ENCODE measurements at regions not wholly inside any gene's neighbourhood (a gene's known extent, or its start where the extent isn't known, plus 50 kb on each side); places are given as distances from the start of the nearest gene placed in this dataset.
"Not testable (repeated sequence)": the region's sequence is repeated elsewhere in the genome, so short reads cannot be mapped to it uniquely, and the experiment has no call there.

GRCh38 chr20:5696011-5696559 lies 54.1 kb upstream of the SHLD1 start:
- no peak for DNase-seq

GRCh38 chr20:5691918-5692618 lies 58.1 kb upstream of the SHLD1 start:
- peak; percentile 60 for DNase-seq

DNA sequence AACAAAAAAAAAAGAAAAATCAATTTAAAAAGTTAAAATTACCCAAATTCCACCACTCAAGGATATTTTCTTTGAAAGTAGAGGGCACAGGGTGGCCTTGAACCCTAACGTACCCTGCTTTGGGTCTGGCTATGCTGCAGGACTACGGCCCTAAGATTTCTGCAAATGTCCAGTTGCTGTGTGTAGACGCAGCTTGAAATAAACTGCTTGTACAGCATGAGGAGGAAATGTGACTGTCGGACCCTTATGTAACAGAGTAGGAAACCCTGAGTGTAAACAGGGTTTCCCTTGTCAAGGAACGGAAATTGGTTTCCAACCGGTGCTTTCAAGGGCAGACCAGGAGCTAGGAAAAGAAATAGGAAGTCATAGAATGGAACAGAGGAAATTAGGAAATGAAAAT lies 60.7 kb upstream of the SHLD1 start:
- no peak for DNase-seq

- DNase-seq: no peak
These were observed 61.7 kb upstream of the SHLD1 start for GRCh38 chr20:5688431-5688972.

DNA sequence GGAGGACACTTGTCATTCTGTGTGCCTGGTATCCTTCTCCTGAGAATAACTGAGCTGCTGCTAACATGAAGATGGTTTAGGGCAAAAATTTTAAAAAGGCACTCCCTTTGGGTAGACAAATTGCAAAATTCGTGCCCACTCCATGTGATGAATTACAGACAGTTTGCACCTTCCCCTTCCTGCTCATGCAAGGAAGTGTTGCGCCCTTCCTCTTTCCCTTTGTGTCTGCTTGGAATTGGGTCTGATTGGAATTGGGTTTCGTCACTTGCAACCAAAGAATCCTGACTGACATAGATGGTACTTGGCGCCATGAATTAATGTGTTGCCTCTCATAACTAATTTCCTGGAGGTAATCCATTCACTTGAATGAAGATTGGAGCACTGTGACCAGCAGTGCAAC lies 62.3 kb upstream of the SHLD1 start:
- DNase-seq: no peak

DNA sequence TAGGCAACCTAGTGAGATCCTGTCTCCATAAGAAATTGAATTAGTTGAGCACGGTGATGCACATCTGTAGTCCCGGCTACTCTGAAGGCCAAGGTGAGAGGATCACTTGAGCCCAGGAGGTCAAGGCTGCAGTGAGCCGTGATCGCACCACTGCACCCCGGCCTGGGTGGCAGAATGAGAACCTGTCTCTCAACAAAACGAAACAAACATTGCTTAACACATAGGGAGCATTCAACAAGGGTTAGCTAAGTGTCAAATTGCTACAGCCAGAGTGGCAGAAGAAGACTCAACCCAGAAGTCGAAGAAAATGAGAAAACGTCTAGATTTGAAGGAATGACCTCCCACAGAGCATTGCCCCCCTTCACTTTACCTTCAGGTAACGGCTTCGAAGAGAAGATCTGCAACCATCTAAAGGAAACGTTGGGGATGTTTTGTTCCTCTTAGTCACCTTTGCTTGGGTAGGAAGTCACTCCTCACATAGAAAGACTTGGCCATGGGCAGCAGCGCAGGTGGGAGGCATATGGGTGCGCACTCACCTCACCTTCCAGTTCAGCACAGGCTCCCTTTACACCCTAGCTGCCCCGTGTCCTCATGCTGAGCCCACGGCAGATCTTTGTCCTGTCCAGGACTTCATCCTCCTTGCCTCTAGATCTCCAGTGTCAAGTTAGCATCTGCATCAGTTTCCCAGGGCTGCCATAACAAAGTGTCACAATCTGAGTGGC lies 63.7 kb upstream of the SHLD1 start:
- DNase-seq: no peak

GRCh38 chr20:5682556-5682955 lies 67.6 kb upstream of the SHLD1 start:
- not testable (repeated sequence) for DNase-seq

DNA sequence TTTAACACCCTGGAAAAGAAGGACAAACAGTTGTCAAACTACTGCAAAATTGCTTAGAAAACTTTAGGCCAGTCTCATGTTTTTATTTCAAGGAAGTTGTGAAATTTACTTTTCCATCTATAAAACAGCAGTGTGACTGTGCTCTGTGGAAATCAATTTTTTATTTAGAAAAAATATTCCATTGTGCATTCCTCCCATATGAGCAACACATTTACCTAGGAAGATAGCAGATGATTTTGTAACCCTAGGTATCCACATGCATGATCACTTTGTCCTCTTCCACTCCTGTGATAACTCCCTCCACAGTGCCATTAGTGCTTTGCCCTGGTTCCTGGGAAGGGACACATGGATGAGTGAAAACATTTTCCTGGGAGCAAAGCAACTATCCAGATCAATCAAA lies 69.4 kb upstream of the GPCPD1 start:
- no peak for DNase-seq

- no peak for DNase-seq
These were observed 68.0 kb upstream of the GPCPD1 start for GRCh38 chr20:5678777-5679176.

DNA sequence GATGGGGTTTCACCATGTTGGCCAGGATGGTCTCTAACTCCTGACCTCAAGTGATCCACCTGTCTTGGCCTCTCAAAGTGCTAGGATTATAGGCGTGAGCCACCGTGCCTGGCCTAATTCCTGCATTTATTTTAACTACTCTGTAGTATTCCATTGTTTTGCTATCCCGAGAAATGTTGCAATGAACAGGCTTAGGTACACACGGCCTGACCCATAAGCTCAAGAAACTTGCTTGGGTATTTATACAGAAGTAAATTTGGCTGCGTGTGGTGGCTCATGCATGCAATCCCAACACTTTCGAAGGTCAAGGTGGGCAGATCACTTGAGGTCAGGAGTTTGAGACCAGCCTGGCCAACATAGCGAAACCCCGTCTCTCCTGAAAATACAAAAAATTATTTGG lies 67.1 kb upstream of the GPCPD1 start:
- DNase-seq: not testable (repeated sequence)

GRCh38 chr20:5677389-5677788 lies 66.6 kb upstream of the GPCPD1 start:
- no peak for DNase-seq

- DNase-seq: no peak
These were observed 64.6 kb upstream of the GPCPD1 start for GRCh38 chr20:5675103-5676091.

GRCh38 chr20:5674176-5674660 lies 63.4 kb upstream of the GPCPD1 start:
- DNase-seq: no peak

DNA sequence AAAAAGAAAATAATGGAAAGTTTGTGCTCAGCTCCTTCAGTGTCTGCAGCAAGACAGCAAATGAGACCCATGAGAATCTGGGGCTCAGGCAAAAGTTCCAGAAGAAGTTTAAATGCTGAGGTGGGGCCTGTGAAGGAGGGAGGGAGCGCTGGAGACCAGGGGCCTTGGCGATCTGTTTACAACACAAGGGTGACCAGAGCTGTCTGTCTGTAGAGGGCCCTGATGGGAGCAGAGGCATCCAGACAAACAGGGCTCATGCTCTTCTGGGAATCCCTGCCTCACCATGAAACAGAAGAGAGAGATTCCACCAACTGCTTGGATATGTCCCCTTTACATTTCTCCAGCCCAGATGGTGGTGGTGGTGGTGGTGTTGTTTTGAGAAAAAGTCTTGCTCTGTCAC lies 60.1 kb upstream of the GPCPD1 start:
- DNase-seq: no peak

DNA sequence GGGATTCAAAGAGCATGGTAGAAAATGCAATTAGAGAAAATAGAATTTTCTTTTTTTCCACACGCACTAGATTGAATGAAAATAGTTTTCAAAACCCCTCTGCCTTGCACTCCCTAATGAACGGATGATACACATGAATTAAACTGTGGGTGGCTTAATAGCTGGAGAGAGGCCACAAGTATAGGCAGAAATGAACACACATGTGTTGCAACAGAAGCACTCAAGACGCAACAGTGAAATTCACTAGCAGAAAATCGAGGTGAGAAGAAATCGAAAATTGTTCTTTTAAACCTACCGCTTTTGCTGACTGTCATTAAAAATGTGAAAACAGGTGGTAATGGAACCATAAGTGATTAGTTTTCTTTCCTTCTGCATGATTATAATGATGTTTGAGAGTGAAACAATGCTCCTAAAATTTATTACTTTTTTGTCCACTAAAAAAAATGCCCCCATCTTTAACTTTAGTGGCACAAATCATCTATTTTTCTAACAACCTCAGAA lies 59.3 kb upstream of the GPCPD1 start:
- DNase-seq: no peak

GRCh38 chr20:5668529-5668868 lies 57.7 kb upstream of the GPCPD1 start:
- DNase-seq: no peak

DNA sequence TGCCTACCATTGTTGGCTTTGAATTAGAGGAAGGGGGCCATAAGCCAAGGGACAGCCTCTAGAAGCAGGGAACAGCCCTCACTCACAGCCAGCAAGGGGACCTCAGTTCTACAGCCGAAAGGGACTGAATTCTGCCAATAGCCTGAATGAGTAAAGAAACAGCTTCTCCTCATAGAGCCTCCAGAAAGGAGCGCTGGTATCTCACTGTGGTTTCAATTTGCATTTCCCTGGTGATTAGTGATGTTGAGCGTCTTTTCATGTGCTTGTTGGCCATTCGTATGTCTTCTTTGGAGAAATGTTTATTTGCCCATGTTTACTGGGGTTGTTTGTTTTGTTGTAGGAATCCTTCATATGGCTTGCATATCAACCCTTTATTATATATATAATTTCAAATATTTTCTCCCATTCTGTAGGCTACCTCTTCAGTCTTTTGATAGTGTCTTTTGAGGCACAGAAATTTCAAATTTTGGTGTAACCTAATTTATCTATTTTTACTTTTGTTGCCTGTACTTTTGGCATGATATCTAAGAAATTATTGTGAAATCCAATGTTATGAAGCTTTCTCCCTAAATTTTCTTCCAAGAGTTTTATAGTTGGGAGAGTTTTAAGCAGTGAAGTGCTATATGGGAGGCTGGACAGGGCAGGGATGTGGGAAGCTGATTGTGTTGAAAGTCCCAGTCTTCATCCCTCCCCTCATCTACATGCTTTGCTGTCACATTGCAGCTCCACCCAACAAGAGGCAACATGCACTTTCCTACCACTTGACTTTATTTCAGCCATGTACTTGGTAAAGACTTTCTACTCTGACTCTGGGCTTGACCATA lies 57.1 kb upstream of the GPCPD1 start:
- no peak for DNase-seq

DNA sequence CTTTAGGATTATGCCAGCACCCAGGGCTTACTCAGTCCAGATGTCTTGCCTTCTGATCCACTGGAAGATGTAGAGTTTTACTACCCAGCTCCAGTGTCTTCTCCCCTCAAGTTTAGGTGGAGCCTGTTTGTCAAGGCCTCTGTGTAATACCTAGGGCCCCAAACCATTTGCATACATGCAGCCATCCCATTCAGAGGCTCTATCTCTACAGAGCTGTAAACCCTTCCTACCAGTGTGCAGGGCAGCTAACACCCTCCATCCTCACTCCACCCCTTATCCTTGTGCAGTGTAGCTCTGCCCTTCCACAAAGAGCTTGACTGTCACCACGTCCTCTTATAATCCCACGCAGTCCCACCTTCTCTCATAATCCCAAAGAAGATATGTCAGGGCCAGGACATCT lies 54.6 kb upstream of the GPCPD1 start:
- DNase-seq: no peak

DNA sequence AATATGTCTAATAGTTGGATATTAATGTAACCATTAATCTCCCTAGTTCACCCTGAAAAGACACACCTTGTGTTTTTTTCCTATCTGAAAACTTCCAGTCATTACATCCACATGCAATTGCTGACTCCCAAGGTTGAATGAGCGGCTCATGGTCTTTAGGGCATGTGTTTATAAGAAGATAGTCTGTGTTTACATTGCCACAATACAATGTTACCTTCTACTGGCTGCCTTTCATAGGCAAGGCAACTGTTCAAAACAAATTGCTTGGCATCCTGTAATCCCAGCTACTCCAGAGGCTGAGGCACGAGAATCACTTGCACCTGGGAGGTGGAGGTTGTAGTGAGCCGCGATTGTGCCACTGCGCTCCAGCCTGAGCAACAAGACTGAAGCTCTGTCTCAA lies 52.6 kb upstream of the GPCPD1 start:
- DNase-seq: no peak

- no peak for DNase-seq
These were observed 52.0 kb upstream of the GPCPD1 start for GRCh38 chr20:5662769-5663168.

DNA sequence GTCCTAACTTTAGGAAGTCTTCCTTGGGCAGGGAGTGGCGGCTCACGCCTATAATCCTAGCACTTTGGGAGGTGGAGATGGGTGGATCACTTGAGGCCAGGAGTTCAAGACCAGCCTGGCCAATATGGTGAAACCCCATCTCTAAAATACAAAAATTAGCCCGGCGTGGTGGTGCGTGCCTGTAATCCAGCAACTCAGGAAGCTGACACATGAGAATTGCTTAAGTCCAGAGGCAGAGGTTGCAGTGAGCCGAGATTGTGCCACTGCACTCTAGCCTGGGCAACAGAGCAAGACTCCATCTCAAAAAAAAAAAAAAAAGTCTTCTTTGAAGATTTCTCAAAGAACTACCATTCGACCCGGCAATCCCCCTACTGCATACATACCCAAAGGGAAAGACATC lies 50.0 kb upstream of the GPCPD1 start:
- not testable (repeated sequence) for DNase-seq

All from NCI-H1436 (cell line).